ENCODE measurements at regions not wholly inside any gene's neighbourhood (a gene's known extent, or its start where the extent isn't known, plus 50 kb on each side); places are given as distances from the start of the nearest gene placed in this dataset.

DNA sequence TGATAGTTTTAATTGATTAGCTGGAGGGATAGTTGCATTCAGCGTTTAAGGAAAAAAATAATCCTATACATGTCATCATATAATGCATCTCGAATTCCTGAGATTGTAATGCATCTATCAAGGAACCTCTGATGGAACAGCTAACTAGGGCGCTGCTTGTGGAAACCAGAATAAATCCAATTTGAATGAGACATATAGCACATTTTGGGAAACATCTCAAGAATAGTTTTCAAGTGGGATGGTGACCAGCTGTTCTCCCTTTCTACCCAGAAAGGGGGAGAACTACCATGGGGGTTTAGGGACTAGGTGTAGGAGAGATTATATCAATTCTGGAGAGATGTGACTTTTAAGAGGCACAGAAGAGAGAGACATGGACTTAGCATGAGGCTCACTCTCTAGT, 319.3 kb upstream of the BRINP1 start:
- TF ChIP-seq, protein P1, sequence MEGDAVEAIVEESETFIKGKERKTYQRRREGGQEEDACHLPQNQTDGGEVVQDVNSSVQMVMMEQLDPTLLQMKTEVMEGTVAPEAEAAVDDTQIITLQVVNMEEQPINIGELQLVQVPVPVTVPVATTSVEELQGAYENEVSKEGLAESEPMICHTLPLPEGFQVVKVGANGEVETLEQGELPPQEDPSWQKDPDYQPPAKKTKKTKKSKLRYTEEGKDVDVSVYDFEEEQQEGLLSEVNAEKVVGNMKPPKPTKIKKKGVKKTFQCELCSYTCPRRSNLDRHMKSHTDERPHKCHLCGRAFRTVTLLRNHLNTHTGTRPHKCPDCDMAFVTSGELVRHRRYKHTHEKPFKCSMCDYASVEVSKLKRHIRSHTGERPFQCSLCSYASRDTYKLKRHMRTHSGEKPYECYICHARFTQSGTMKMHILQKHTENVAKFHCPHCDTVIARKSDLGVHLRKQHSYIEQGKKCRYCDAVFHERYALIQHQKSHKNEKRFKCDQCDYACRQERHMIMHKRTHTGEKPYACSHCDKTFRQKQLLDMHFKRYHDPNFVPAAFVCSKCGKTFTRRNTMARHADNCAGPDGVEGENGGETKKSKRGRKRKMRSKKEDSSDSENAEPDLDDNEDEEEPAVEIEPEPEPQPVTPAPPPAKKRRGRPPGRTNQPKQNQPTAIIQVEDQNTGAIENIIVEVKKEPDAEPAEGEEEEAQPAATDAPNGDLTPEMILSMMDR (IDR thresholded peaks at IDR 0.05; ENCODE audit: extremely low read depth in 1 of 2, insufficient read depth in 1 of 2, low read depth in 1 of 2, low read length in 2 of 2), result no peak
- TF ChIP-seq POLR2A (IDR thresholded peaks at IDR 0.05; ENCODE audit: low read depth, low read length) (no peak), EZH2 (IDR thresholded peaks at IDR 0.05; ENCODE audit: borderline replicate concordance, low read depth, low read length, severe bottlenecking) (no peak), FOS (IDR thresholded peaks at IDR 0.05; ENCODE audit: borderline replicate concordance, insufficient read depth, low read length) (no peak), POLR2AphosphoS5 (IDR thresholded peaks at IDR 0.05; ENCODE audit: insufficient read depth, low read depth, low read length) (no peak), GATA2 (IDR thresholded peaks at IDR 0.05; ENCODE audit: insufficient read depth, insufficient read length, low read depth, low read length) (no peak), MYC (IDR thresholded peaks at IDR 0.05; ENCODE audit: low read depth, low read length) (no peak)
- TF ChIP-seq, protein P2, sequence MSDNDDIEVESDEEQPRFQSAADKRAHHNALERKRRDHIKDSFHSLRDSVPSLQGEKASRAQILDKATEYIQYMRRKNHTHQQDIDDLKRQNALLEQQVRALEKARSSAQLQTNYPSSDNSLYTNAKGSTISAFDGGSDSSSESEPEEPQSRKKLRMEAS (IDR thresholded peaks at IDR 0.05; ENCODE audit: insufficient read depth, insufficient read length), result no peak

Data from endothelial cell of umbilical vein (primary cell).